H1 (cell line): ENCODE measurements at regions not wholly inside any gene's neighbourhood (a gene's known extent, or its start where the extent isn't known, plus 50 kb on each side); places are given as distances from the start of the nearest gene placed in this dataset.

Experiments used
- ATF2 ChIP-seq: IDR thresholded peaks from 2 replicates; pipeline ENCODE4 v1.6.1; 2012; ENCODE audit warnings: low read length, inconsistent platforms
- SP4 ChIP-seq: IDR thresholded peaks from 2 replicates; pipeline ENCODE4 v1.6.1; 2012; ENCODE audit warnings: low read length, inconsistent platforms

- TF ChIP-seq SP4 (peak; percentile 67; the same call in 1 of the 2 replicates), ATF2 (peak; percentile 20; the same call in 1 of the 2 replicates)
These were observed 75.2 kb downstream of the OR2B2 start (continued) for GRCh38 chr6:27836783-27837624.
